Fibroblast of skin of right biceps (primary cell): ENCODE measurements at regions not wholly inside any gene's neighbourhood (a gene's known extent, or its start where the extent isn't known, plus 50 kb on each side); places are given as distances from the start of the nearest gene placed in this dataset.
"Not testable (repeated sequence)": the region's sequence is repeated elsewhere in the genome, so short reads cannot be mapped to it uniquely, and the experiment has no call there.

Experiments used
- DNase-seq: peaks from one replicate; pipeline ENCODE4 v3.0.0-alpha.2; 2013

DNA sequence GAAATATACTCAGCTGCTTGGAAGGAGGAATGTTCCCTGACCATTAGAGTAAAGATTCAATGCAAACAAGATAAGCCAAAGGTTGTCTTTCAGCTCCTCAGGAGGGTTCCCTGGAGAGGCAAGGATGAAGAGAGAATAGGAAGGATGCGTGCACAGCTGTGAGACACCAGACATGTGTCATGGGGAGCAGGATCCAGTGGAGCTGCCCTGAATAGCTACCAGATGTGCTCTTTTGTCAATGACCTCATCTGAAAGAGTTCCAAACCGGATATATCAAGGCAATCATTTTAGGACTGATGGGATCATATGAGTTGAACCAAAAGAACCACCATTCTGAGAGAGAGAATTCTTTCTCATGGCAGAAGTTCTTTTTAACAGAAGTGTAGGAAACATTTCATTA lies 490.6 kb downstream of the IRS1 start:
- DNase-seq, result peak; percentile 82

DNA sequence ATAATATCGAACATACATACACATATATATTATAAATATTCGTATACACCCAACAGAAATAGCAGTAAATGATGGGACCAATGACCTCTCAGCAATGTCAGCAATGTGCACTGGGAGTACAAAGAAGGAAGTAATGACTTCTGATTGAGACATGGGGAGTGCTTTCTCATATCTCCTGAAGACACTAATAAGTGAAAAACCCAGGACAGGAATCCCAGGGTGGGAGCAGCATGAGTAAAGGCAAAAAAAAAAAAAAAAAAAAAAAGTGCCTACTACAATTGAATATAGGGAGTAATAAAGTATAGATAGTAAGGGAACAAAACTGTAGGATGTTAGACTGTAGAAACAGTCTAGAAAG lies 491.3 kb downstream of the IRS1 start:
- DNase-seq, result no peak

- no peak for DNase-seq
Measured at GRCh38 chr2:226307487-226308322, 491.9 kb downstream of the IRS1 start.

GRCh38 chr2:226306969-226307368 lies 492.7 kb downstream of the IRS1 start:
- DNase-seq, result no peak

- no peak for DNase-seq
Measured at GRCh38 chr2:226304308-226304707, 495.3 kb downstream of the IRS1 start.

DNA sequence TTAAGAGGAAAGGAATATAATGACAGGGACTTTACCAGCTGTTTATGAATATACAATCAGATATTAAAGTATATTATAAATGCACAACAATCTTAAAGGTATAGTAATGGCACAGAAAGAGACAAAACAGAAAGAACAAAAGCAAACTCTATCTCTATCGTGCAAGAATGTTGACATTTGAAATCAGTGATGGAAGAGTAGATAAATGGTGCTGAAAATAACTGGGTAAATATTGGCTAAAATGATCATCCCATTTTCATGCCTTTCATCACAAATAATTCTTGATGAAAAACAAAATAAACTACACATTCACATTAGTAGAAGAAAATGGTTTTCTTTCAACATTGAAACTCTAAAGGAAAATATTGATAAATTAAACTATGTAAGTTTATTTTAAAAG lies 495.9 kb downstream of the IRS1 start:
- DNase-seq, result no peak

DNA sequence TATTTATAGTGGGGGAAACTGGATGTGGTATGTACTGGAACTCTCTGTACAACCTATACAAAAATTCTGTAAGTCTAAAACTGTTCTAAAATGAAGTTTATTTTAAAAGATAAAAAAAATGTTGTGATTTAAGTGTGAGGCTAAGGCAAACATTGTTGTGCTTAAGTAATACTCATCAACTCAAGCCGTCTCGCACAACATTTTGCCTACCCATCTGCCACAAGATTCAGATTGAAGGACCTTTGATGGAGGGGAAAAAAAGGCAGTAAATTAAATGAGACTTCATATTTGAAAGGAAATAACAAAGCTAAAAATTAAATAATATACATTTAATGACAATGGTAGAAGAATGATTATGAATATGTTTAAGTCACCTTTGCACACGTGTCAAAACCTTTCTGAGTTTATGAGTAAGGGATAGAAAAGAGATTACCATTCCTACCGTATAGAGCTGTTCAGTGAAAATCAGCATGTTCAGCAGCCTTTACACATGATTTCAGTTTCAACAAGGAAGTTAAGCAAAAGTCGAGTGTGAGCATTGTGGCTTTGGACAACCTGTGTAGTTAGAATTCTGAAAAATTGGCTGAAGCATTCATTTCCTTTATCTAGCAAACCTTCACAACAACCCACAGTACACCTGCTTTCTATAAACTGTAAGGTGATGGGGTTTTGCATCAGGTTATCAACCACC lies 499.3 kb downstream of the IRS1 start:
- no peak for DNase-seq

GRCh38 chr2:226299771-226300170 lies 499.8 kb downstream of the IRS1 start:
- no peak for DNase-seq

- DNase-seq, result no peak
Measured at GRCh38 chr2:226295681-226296080, 503.9 kb downstream of the IRS1 start.

DNA sequence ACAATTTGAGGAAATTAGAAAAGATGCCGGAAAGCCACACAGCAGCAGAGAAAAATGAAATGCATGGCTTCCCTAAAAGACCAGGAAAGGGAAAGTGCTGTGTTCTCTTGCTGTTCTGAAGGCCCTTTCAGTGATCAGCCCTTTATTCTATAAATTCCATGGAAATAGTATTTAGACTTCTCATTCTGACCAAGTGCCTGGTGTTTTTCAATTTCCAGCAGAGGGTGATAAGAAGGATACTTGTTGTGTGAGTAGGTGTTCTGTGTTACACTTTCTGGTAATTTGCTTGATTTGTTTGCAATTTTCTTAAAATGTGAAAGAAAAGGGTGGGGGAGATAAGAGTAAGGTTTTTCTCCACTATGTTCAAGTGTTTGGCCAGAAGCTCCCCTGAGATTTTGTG lies 504.5 kb downstream of the IRS1 start:
- DNase-seq, result no peak

DNA sequence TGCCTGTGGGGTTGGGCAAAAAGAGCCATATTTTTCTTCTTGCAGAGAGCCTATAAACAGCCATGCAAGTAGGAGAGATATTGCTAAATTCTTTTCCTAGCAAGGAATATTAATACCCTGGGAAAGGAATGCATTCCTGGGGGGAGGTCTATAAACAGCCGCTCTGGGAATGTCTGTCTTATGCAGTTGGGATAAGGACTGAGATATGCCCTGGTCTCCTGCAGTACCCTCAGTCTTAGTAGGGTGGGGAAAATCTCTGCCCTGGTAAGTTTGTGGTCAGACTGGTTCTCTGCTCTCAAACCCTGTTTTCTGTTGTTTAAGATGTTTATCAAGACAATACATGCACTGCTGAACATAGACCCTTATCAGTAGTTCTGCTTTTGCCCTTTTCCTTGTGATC lies 508.3 kb downstream of the IRS1 start:
- DNase-seq, result not testable (repeated sequence)

DNA sequence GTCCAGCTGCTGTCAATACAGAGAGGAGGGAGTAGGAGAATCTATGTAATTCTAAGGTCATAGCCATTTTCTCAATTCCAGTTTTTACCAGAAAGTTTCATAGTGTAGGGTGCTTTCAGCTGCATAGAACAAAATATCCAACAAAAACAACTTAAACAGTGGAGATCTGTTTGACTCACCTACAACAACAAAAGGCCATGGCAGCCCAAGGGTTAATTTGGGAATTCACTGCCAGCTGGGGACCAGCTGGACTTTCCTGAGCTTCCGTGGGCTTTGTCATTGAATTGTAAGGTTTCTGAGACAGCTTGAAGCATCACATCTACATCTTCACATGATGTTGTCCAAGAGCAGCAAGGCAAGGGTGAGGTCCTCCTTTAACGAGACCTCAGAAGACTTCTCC lies 512.7 kb downstream of the IRS1 start:
- DNase-seq, result no peak

- no peak for DNase-seq
Measured at GRCh38 chr2:226283796-226284195, 515.8 kb downstream of the IRS1 start.

GRCh38 chr2:226282151-226282550 lies 517.5 kb downstream of the IRS1 start:
- DNase-seq, result no peak

- DNase-seq, result not testable (repeated sequence)
Measured at GRCh38 chr2:226280136-226280535, 519.5 kb downstream of the IRS1 start.

- no peak for DNase-seq
Measured at GRCh38 chr2:226275215-226275614, 524.4 kb downstream of the IRS1 start.

GRCh38 chr2:226274143-226274542 lies 525.5 kb downstream of the IRS1 start:
- DNase-seq, result no peak

- no peak for DNase-seq
Measured at GRCh38 chr2:226273440-226273839, 526.2 kb downstream of the IRS1 start.

- DNase-seq, result no peak
Measured at GRCh38 chr2:226272435-226272834, 527.2 kb downstream of the IRS1 start.

GRCh38 chr2:226270285-226271058 lies 529.1 kb downstream of the IRS1 start:
- peak; percentile 29 for DNase-seq

GRCh38 chr2:226267516-226268289 lies 531.9 kb downstream of the IRS1 start:
- DNase-seq, result peak; percentile 22

DNA sequence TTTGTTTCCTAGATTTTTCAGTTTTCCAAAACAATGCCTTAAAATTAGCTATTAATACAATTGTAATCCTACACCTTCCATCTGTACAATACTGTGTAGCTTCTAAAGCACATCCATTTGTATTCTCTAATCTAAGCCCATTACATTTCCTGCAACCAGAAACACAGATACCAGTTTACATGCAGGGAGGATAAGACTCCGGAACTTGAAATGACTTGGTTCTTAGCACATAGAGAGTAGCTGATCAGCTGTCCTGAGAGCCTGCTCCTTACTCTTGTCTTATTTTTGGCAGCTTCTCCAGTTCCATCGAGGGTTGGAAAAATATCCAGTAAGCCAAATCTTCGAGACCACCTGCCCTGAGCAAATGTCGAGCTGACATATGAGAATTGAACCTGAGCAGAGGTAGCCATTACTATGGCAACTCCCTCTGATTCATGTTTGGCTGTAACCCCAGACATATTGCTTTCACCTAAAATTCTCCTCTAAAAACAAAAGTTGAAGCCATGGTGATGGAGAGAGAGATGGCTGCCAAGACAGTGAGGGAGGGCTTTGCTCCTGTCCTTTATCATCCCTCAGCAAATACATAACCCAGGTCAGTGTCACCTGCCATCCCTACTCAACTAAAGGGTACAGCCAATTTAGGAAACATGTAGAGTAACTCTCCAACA lies 542.8 kb downstream of the IRS1 start:
- DNase-seq, result no peak
